ENCODE measurements at regions not wholly inside any gene's neighbourhood (a gene's known extent, or its start where the extent isn't known, plus 50 kb on each side); places are given as distances from the start of the nearest gene placed in this dataset.

- TF ChIP-seq CTCF (IDR thresholded peaks at IDR 0.05) (no peak), POLR2A (IDR thresholded peaks at IDR 0.05) (no peak)
- intact Hi-C loops (cut with DNase I) = no loop called here
- Histone ChIP-seq H3K9me3 (peaks cover 0 to 8% (median 0%) of the 10 kb centered on the region in 12 donors), H3K27me3 (peaks cover 0 to 3% (median 0%) of the 10 kb centered on the region in 9 donors), H3K4me3 (no peak overlapping the region), H3K36me3 (no peaks in the 10 kb centered on the region), H3K4me1 (no peaks in the 10 kb centered on the region), H3K27ac (no peak overlapping the region)
- DNase-seq = no peak
- ATAC-seq = no peak
- 58 to 70% (median 66%) methylated on average over 3 of the region's 3 CpGs for WGBS, 4 donors
Measured at GRCh38 chr14:96727491-96727890, 69.7 kb upstream of the VRK1 start.

- 70 to 79% (median 75%) methylated on average over 11 of the region's 11 CpGs for WGBS, 4 donors
- Histone ChIP-seq H3K9me3 (peaks cover 0 to 8% (median 0%) of the 10 kb centered on the region in 12 donors), H3K27ac (no peak overlapping the region), H3K4me1 (no peaks in the 10 kb centered on the region), H3K4me3 (no peak overlapping the region), H3K27me3 (peaks cover 0 to 5% (median 0%) of the 10 kb centered on the region in 9 donors), H3K36me3 (no peaks in the 10 kb centered on the region)
- DNase-seq (no peak), ATAC-seq (no peak)
- intact Hi-C loops (cut with DNase I) = no loop called here
- no peak for TF ChIP-seq POLR2A (IDR thresholded peaks at IDR 0.05)
- no peak for TF ChIP-seq CTCF (IDR thresholded peaks at IDR 0.05)
Measured at GRCh38 chr14:96727980-96728717, 69.0 kb upstream of the VRK1 start.

GRCh38 chr14:96729889-96730288 lies 67.3 kb upstream of the VRK1 start:
- H3K27me3 ChIP-seq = peaks cover 0 to 15% (median 0%) of the 10 kb centered on the region in 9 donors
- H3K36me3 ChIP-seq = no peaks in the 10 kb centered on the region
- no peak for DNase-seq
- no peaks in the 10 kb centered on the region for H3K4me1 ChIP-seq
- WGBS, 4 donors = 76 to 83% (median 77%) methylated on average over 4 of the region's 4 CpGs
- no peak overlapping the region for H3K27ac ChIP-seq
- TF ChIP-seq CTCF (IDR thresholded peaks at IDR 0.05) = no peak
- TF ChIP-seq POLR2A (IDR thresholded peaks at IDR 0.05) = no peak
- no peak overlapping the region for H3K4me3 ChIP-seq
- no peak for ATAC-seq
- H3K9me3 ChIP-seq = peaks cover 0 to 4% (median 0%) of the 10 kb centered on the region in 12 donors
- intact Hi-C loops (cut with DNase I) = no loop called here

- H3K27ac ChIP-seq = no peak overlapping the region
- ATAC-seq (no peak), DNase-seq (no peak)
- 84 to 89% (median 88%) methylated on average over 7 of the region's 7 CpGs for WGBS, 4 donors
- H3K9me3 ChIP-seq = peaks cover 0 to 4% (median 0%) of the 10 kb centered on the region in 12 donors
- intact Hi-C loops (cut with DNase I) = no loop called here
- no peaks in the 10 kb centered on the region for H3K4me1 ChIP-seq
- H3K36me3 ChIP-seq = no peaks in the 10 kb centered on the region
- H3K4me3 ChIP-seq = no peak overlapping the region
- TF ChIP-seq POLR2A (IDR thresholded peaks at IDR 0.05) (no peak), CTCF (IDR thresholded peaks at IDR 0.05) (no peak)
- peaks cover 0 to 20% (median 0%) of the 10 kb centered on the region in 9 donors for H3K27me3 ChIP-seq
Measured at GRCh38 chr14:96730386-96730785, 66.8 kb upstream of the VRK1 start.
